GM19025 (cell line): ENCODE measurements at regions not wholly inside any gene's neighbourhood (a gene's known extent, or its start where the extent isn't known, plus 50 kb on each side); places are given as distances from the start of the nearest gene placed in this dataset.

Experiments
- ATAC-seq: cut with Tn5 transposase; IDR thresholded peaks from one replicate; pipeline ENCODE4 v1.9.1; 2021; ENCODE audit warnings: mild to moderate bottlenecking, low read depth, moderate library complexity; ENCODE audit not compliant: unreplicated experiment

GRCh38 chr16:86302421-86303109 is 207.8 kb upstream of the FOXF1 start:
- no peak for ATAC-seq

GRCh38 chr16:86303787-86304678 is 206.3 kb upstream of the FOXF1 start:
- ATAC-seq: no peak

- no peak for ATAC-seq
Observed at GRCh38 chr16:86304868-86305267, 205.5 kb upstream of the FOXF1 start.

- no peak for ATAC-seq
Observed at GRCh38 chr16:86305440-86305839, 204.9 kb upstream of the FOXF1 start.

GRCh38 chr16:86306011-86306644 is 204.2 kb upstream of the FOXF1 start:
- ATAC-seq: no peak

- ATAC-seq: no peak
Observed at GRCh38 chr16:86306811-86307513, 203.4 kb upstream of the FOXF1 start.

GRCh38 chr16:86307514-86307903 is 202.8 kb upstream of the FOXF1 start:
- no peak for ATAC-seq

- no peak for ATAC-seq
Observed at GRCh38 chr16:86308514-86308913, 201.8 kb upstream of the FOXF1 start.

- ATAC-seq: no peak
Observed at GRCh38 chr16:86313631-86314030, 196.7 kb upstream of the FOXF1 start.

GRCh38 chr16:86314402-86315025 is 195.8 kb upstream of the FOXF1 start:
- no peak for ATAC-seq

GRCh38 chr16:86316967-86317812 is 193.1 kb upstream of the FOXF1 start:
- no peak for ATAC-seq

- no peak for ATAC-seq
Observed at GRCh38 chr16:86317813-86318650, 192.3 kb upstream of the FOXF1 start.

GRCh38 chr16:86319585-86320236 is 190.6 kb upstream of the FOXF1 start:
- no peak for ATAC-seq

- no peak for ATAC-seq
Observed at GRCh38 chr16:86320237-86320595, 190.1 kb upstream of the FOXF1 start.

- no peak for ATAC-seq
Observed at GRCh38 chr16:86321491-86321890, 188.8 kb upstream of the FOXF1 start.

- no peak for ATAC-seq
Observed at GRCh38 chr16:86322283-86322682, 188.0 kb upstream of the FOXF1 start.

- ATAC-seq: no peak
Observed at GRCh38 chr16:86322806-86323205, 187.5 kb upstream of the FOXF1 start.

GRCh38 chr16:86324320-86324719 is 186.0 kb upstream of the FOXF1 start:
- no peak for ATAC-seq
